Right atrium auricular region (tissue), 2 donors: ENCODE measurements at regions not wholly inside any gene's neighbourhood (a gene's known extent, or its start where the extent isn't known, plus 50 kb on each side); places are given as distances from the start of the nearest gene placed in this dataset.

Source experiments
- DNase-seq: peaks from one replicate; pipeline ENCODE4 v3.0.0-alpha.2; 2019; ENCODE audit warnings: low spot score
- H3K27ac ChIP-seq, 2 donors: fragments of 200-600 bp; sonication (generic); 1 replicate in 1 of 2; 2 replicates in 1 of 2; pipeline ENCODE4 v1.5.1; 2016 to 2019
- H3K27me3 ChIP-seq, 2 donors: fragments of 200-600 bp; sonication (generic); one replicate each; pipeline versions ENCODE4 v1.5.1 to v1.6.0; 2017 to 2019
- H3K36me3 ChIP-seq: fragments of 200-600 bp; sonication (generic); one replicate; pipeline ENCODE4 v1.5.1; 2016
- H3K4me1 ChIP-seq, 2 donors: fragments of 200-600 bp; sonication (generic); one replicate each; pipeline versions ENCODE4 v1.5.1 to v1.6.0; 2017 to 2019
- H3K4me3 ChIP-seq, 2 donors: fragments of 200-600 bp; sonication (generic); 1 replicate in 1 of 2; 2 replicates in 1 of 2; pipeline ENCODE4 v1.5.1; 2017 to 2019; ENCODE audit warnings: mild to moderate bottlenecking in 1 of 2, moderate library complexity in 1 of 2
- H3K9me3 ChIP-seq, 2 donors: fragments of 200-600 bp; sonication (generic); one replicate each; pipeline ENCODE4 v1.5.1; 2019
- CTCF ChIP-seq, 2 donors: fragments of 200-600 bp; sonication (generic); IDR thresholded peaks; one replicate each; pipeline ENCODE4 v1.5.1; 2019; ENCODE audit warnings: antibody characterized with exemption in 2 of 2

GRCh38 chr16:63527404-63527803, 1491.2 kb upstream of the CDH8 start:
- Histone ChIP-seq H3K9me3 (no peaks in the 10 kb centered on the region), H3K4me1 (no peaks in the 10 kb centered on the region), H3K27ac (no peak overlapping the region), H3K27me3 (no peaks in the 10 kb centered on the region), H3K36me3 (no peaks in the 10 kb centered on the region), H3K4me3 (no peak overlapping the region)
- TF ChIP-seq CTCF (IDR thresholded peaks at IDR 0.05): no peak
- no peak for DNase-seq

GRCh38 chr16:63516394-63516793, 1480.2 kb upstream of the CDH8 start:
- Histone ChIP-seq H3K9me3 (no peaks in the 10 kb centered on the region), H3K27me3 (no peaks in the 10 kb centered on the region), H3K4me3 (no peak overlapping the region), H3K27ac (no peak overlapping the region), H3K4me1 (no peaks in the 10 kb centered on the region), H3K36me3 (no peaks in the 10 kb centered on the region)
- DNase-seq: no peak
- TF ChIP-seq CTCF (IDR thresholded peaks at IDR 0.05): no peak

GRCh38 chr16:63512910-63513309, 1476.7 kb upstream of the CDH8 start:
- no peak for DNase-seq
- H3K27ac ChIP-seq: no peak overlapping the region
- no peaks in the 10 kb centered on the region for H3K27me3 ChIP-seq
- no peak overlapping the region for H3K4me3 ChIP-seq
- no peaks in the 10 kb centered on the region for H3K36me3 ChIP-seq
- H3K9me3 ChIP-seq: no peaks in the 10 kb centered on the region
- no peak for TF ChIP-seq CTCF (IDR thresholded peaks at IDR 0.05)
- H3K4me1 ChIP-seq: no peaks in the 10 kb centered on the region

- no peaks in the 10 kb centered on the region for H3K4me1 ChIP-seq
- H3K36me3 ChIP-seq: no peaks in the 10 kb centered on the region
- no peak overlapping the region for H3K27ac ChIP-seq
- no peaks in the 10 kb centered on the region for H3K27me3 ChIP-seq
- no peak overlapping the region for H3K4me3 ChIP-seq
- no peak for DNase-seq
- no peak for TF ChIP-seq CTCF (IDR thresholded peaks at IDR 0.05)
- H3K9me3 ChIP-seq: no peaks in the 10 kb centered on the region
Observed at GRCh38 chr16:63497408-63497807, 1461.2 kb upstream of the CDH8 start.

- no peak overlapping the region for H3K4me3 ChIP-seq
- H3K4me1 ChIP-seq: no peaks in the 10 kb centered on the region
- no peaks in the 10 kb centered on the region for H3K9me3 ChIP-seq
- TF ChIP-seq CTCF (IDR thresholded peaks at IDR 0.05): no peak
- DNase-seq: no peak
- H3K27ac ChIP-seq: no peak overlapping the region
- H3K27me3 ChIP-seq: no peaks in the 10 kb centered on the region
- no peaks in the 10 kb centered on the region for H3K36me3 ChIP-seq
Observed at GRCh38 chr16:63496282-63496681, 1460.0 kb upstream of the CDH8 start.

- DNase-seq: no peak
- no peak for TF ChIP-seq CTCF (IDR thresholded peaks at IDR 0.05)
- Histone ChIP-seq H3K36me3 (no peaks in the 10 kb centered on the region), H3K4me1 (no peaks in the 10 kb centered on the region), H3K4me3 (no peak overlapping the region), H3K9me3 (no peaks in the 10 kb centered on the region), H3K27ac (no peak overlapping the region), H3K27me3 (no peaks in the 10 kb centered on the region)
Observed at GRCh38 chr16:63488955-63489354, 1452.7 kb upstream of the CDH8 start.
